ENCODE measurements at regions not wholly inside any gene's neighbourhood (a gene's known extent, or its start where the extent isn't known, plus 50 kb on each side); places are given as distances from the start of the nearest gene placed in this dataset.

GRCh38 chr11:113632981-113633380 lies 73.1 kb downstream of the TMPRSS5 start:
- TF ChIP-seq, protein P1, sequence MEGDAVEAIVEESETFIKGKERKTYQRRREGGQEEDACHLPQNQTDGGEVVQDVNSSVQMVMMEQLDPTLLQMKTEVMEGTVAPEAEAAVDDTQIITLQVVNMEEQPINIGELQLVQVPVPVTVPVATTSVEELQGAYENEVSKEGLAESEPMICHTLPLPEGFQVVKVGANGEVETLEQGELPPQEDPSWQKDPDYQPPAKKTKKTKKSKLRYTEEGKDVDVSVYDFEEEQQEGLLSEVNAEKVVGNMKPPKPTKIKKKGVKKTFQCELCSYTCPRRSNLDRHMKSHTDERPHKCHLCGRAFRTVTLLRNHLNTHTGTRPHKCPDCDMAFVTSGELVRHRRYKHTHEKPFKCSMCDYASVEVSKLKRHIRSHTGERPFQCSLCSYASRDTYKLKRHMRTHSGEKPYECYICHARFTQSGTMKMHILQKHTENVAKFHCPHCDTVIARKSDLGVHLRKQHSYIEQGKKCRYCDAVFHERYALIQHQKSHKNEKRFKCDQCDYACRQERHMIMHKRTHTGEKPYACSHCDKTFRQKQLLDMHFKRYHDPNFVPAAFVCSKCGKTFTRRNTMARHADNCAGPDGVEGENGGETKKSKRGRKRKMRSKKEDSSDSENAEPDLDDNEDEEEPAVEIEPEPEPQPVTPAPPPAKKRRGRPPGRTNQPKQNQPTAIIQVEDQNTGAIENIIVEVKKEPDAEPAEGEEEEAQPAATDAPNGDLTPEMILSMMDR (IDR thresholded peaks at IDR 0.05): no peak
- no peak for TF ChIP-seq POLR2AphosphoS5 (IDR thresholded peaks at IDR 0.05; ENCODE audit: low read depth, low read length)
- TF ChIP-seq SIN3A (IDR thresholded peaks at IDR 0.05; ENCODE audit: borderline replicate concordance, insufficient read depth, low read depth, low read length): no peak
